ENCODE measurements at regions not wholly inside any gene's neighbourhood (a gene's known extent, or its start where the extent isn't known, plus 50 kb on each side); places are given as distances from the start of the nearest gene placed in this dataset.

DNA sequence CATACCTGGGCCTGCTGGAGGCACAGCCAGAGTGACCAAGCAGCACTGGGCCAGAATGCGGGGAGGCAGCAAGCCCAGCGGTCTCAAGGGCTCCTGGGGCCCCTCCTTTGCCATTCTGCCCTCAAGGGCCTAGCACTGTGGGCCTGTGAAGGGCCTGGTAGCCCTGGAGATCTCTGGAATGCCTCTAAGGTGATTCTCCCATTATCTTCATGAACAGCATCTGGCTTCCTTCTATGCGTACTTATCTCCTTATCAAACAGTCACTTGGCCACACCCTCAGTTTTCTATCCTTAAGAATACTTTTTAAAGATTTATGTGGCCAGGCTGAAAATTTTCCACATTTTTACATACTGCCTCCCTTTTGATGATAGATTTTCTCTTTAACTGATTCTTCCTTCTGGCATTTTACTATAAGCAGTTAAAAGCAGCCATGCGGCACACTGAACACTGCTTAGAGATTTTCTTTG is 67.5 kb upstream of the CCNY start:
- no peak for TF ChIP-seq EZH2 (IDR thresholded peaks at IDR 0.05)
- TF ChIP-seq, protein P1, sequence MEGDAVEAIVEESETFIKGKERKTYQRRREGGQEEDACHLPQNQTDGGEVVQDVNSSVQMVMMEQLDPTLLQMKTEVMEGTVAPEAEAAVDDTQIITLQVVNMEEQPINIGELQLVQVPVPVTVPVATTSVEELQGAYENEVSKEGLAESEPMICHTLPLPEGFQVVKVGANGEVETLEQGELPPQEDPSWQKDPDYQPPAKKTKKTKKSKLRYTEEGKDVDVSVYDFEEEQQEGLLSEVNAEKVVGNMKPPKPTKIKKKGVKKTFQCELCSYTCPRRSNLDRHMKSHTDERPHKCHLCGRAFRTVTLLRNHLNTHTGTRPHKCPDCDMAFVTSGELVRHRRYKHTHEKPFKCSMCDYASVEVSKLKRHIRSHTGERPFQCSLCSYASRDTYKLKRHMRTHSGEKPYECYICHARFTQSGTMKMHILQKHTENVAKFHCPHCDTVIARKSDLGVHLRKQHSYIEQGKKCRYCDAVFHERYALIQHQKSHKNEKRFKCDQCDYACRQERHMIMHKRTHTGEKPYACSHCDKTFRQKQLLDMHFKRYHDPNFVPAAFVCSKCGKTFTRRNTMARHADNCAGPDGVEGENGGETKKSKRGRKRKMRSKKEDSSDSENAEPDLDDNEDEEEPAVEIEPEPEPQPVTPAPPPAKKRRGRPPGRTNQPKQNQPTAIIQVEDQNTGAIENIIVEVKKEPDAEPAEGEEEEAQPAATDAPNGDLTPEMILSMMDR (IDR thresholded peaks at IDR 0.05) = no peak

Measured in neural progenitor cell (in vitro differentiated cells).